A549 (cell line): ENCODE measurements at regions not wholly inside any gene's neighbourhood (a gene's known extent, or its start where the extent isn't known, plus 50 kb on each side); places are given as distances from the start of the nearest gene placed in this dataset.

Experiments used
- CTCF ChIP-seq: fragments of >200 bp; sonication (Bioruptor Twin); formaldehyde crosslinking; IDR thresholded peaks from 3 replicates; pipeline ENCODE4 v1.5.1; 2016
- E2F6 ChIP-seq: IDR thresholded peaks from 2 replicates; pipeline ENCODE4 v1.6.1; 2012; ENCODE audit warnings: low read depth, borderline replicate concordance
- EHF ChIP-seq: fragments of 250-450 bp; sonication (Bioruptor Pico); IDR thresholded peaks from 2 replicates; pipeline ENCODE4 v1.5.0; 2020; ENCODE audit warnings: mild to moderate bottlenecking
- EP300 ChIP-seq, 2 experiments: fragments of >200 bp; sonication (Bioruptor Twin); formaldehyde crosslinking; IDR thresholded peaks; 2 replicates in 1 of 2; 3 replicates in 1 of 2; pipeline ENCODE4 v1.6.1; 2016 to 2017
- HDAC2 ChIP-seq: fragments of 200-600 bp; sonication (generic); IDR thresholded peaks from 2 replicates; pipeline ENCODE4 v1.6.1; 2016
- HOXA7 ChIP-seq: fragments of 250-450 bp; sonication (Bioruptor Pico); IDR thresholded peaks from 2 replicates; pipeline ENCODE4 v1.5.0; 2020; ENCODE audit warnings: mild to moderate bottlenecking, moderate library complexity
- MAX ChIP-seq: IDR thresholded peaks from 2 replicates; pipeline ENCODE4 v1.6.1; 2012
- POLR2A ChIP-seq: IDR thresholded peaks from 2 replicates; pipeline ENCODE4 v1.6.1; 2012; ENCODE audit warnings: mild to moderate bottlenecking, low read length
- RAD21 ChIP-seq, 2 experiments: fragments of >200 bp in 1 of 2; sonication (Bioruptor Twin) in 1 of 2; formaldehyde crosslinking in 1 of 2; IDR thresholded peaks in 1 of 2; conservative IDR thresholded peaks in 1 of 2; 2 replicates in 1 of 2; 3 replicates in 1 of 2; pipeline ENCODE4 v1.6.1; 2012 to 2018; ENCODE audit warnings: inconsistent platforms in 1 of 2

GRCh38 chr5:52725808-52726207 lies 61.9 kb upstream of the ITGA1 start:
- TF ChIP-seq CTCF: no peak
- no peak for TF ChIP-seq HDAC2
- no peak for TF ChIP-seq EP300 (IDR thresholded peaks at IDR 0.05)
- no peak for TF ChIP-seq E2F6
- no peak for TF ChIP-seq RAD21 (conservative IDR thresholded peaks at IDR 0.05 in 1 of 2, IDR thresholded peaks at IDR 0.05 in 1 of 2)
- no peak for TF ChIP-seq EHF
- TF ChIP-seq POLR2A: no peak
- no peak for TF ChIP-seq MAX
- no peak for TF ChIP-seq HOXA7 (CRISPR knock-in tag)
